Colonic mucosa (tissue), 4 donors: ENCODE measurements at regions not wholly inside any gene's neighbourhood (a gene's known extent, or its start where the extent isn't known, plus 50 kb on each side); places are given as distances from the start of the nearest gene placed in this dataset.
"Not testable (repeated sequence)": the region's sequence is repeated elsewhere in the genome, so short reads cannot be mapped to it uniquely, and the experiment has no call there.

Source experiments
- DNase-seq: peaks from one replicate; pipeline ENCODE4 v3.0.0-alpha.2; 2020
- H3K27ac ChIP-seq: fragments of 200-600 bp; one replicate; pipeline ENCODE4 v1.8.0; 2021
- H3K27me3 ChIP-seq: fragments of 200-600 bp; one replicate; pipeline ENCODE4 v1.8.0; 2021
- H3K36me3 ChIP-seq: fragments of 200-600 bp; one replicate; pipeline ENCODE4 v1.8.0; 2021
- H3K4me1 ChIP-seq: fragments of 200-600 bp; one replicate; pipeline ENCODE4 v1.8.0; 2021; ENCODE audit warnings: mild to moderate bottlenecking
- H3K4me3 ChIP-seq: fragments of 200-600 bp; one replicate; pipeline ENCODE4 v1.8.0; 2021
- H3K9ac ChIP-seq, 2 donors: one replicate each; pipeline ENCODE4 v1.7.0; 2013; ENCODE audit warnings: control low read depth in 2 of 2, low read depth in 2 of 2, low read length in 2 of 2
- H3K9me3 ChIP-seq: fragments of 200-600 bp; one replicate; pipeline ENCODE4 v1.8.0; 2021
- CTCF ChIP-seq: fragments of 200-600 bp; IDR thresholded peaks from one replicate; pipeline ENCODE4 v1.8.0; 2022; ENCODE audit warnings: antibody characterized with exemption, mild to moderate bottlenecking
- intact Hi-C: fragments of 100-400 bp; cut with DNase I; formaldehyde crosslinking; loops from one replicate; pipeline ENCODE4 v1.14.1; 2022
- donor health status: healthy.
- donor health status: DM: no; HTN: no; CAD: no.
- donor health status: DM: no; HTN: no; CAD: no.

- Histone ChIP-seq H3K9ac (no peak overlapping the region), H3K4me3 (no peak overlapping the region), H3K4me1 (no peaks in the 10 kb centered on the region), H3K27me3 (no peaks in the 10 kb centered on the region), H3K36me3 (no peaks in the 10 kb centered on the region), H3K27ac (no peak overlapping the region), H3K9me3 (no peaks in the 10 kb centered on the region)
- DNase-seq: no peak
- intact Hi-C loops: no loop called here
- TF ChIP-seq CTCF: no peak
Measured at GRCh38 chr10:9056521-9056920, 1002.0 kb downstream of the GATA3 start.

GRCh38 chr10:9057293-9057692, 1002.8 kb downstream of the GATA3 start:
- DNase-seq, H3K36me3 ChIP-seq, H3K9me3 ChIP-seq, H3K4me3 ChIP-seq, intact Hi-C loops, H3K9ac ChIP-seq, H3K4me1 ChIP-seq, H3K27me3 ChIP-seq, H3K27ac ChIP-seq: not testable (repeated sequence)

GRCh38 chr10:9060314-9060713, 1005.8 kb downstream of the GATA3 start:
- TF ChIP-seq CTCF: no peak
- no peaks in the 10 kb centered on the region for H3K36me3 ChIP-seq
- H3K27ac ChIP-seq: no peak overlapping the region
- no peaks in the 10 kb centered on the region for H3K4me1 ChIP-seq
- H3K27me3 ChIP-seq: no peaks in the 10 kb centered on the region
- no peaks in the 10 kb centered on the region for H3K9me3 ChIP-seq
- no peak for DNase-seq
- no peak overlapping the region for H3K4me3 ChIP-seq
- H3K9ac ChIP-seq: no peak overlapping the region
- intact Hi-C loops: no loop called here

- H3K27ac ChIP-seq: no peak overlapping the region
- no peak for TF ChIP-seq CTCF
- intact Hi-C loops: no loop called here
- no peak overlapping the region for H3K9ac ChIP-seq
- DNase-seq: no peak
- H3K9me3 ChIP-seq: no peaks in the 10 kb centered on the region
- H3K27me3 ChIP-seq: no peaks in the 10 kb centered on the region
- no peaks in the 10 kb centered on the region for H3K36me3 ChIP-seq
- no peak overlapping the region for H3K4me3 ChIP-seq
- no peaks in the 10 kb centered on the region for H3K4me1 ChIP-seq
Measured at GRCh38 chr10:9061871-9062270, 1007.4 kb downstream of the GATA3 start.

GRCh38 chr10:9066152-9066551, 1011.7 kb downstream of the GATA3 start:
- intact Hi-C loops: no loop called here
- no peak for DNase-seq
- no peak for TF ChIP-seq CTCF
- H3K4me3 ChIP-seq: no peak overlapping the region
- H3K9me3 ChIP-seq: no peaks in the 10 kb centered on the region
- no peak overlapping the region for H3K27ac ChIP-seq
- H3K36me3 ChIP-seq: no peaks in the 10 kb centered on the region
- H3K9ac ChIP-seq: no peak overlapping the region
- no peaks in the 10 kb centered on the region for H3K27me3 ChIP-seq
- no peaks in the 10 kb centered on the region for H3K4me1 ChIP-seq

GRCh38 chr10:9068003-9068402, 1013.5 kb downstream of the GATA3 start:
- H3K9me3 ChIP-seq: no peaks in the 10 kb centered on the region
- H3K27me3 ChIP-seq: no peaks in the 10 kb centered on the region
- no peak overlapping the region for H3K4me3 ChIP-seq
- no peak for TF ChIP-seq CTCF
- no peak for DNase-seq
- H3K36me3 ChIP-seq: no peaks in the 10 kb centered on the region
- intact Hi-C loops: no loop called here
- H3K27ac ChIP-seq: no peak overlapping the region
- no peaks in the 10 kb centered on the region for H3K4me1 ChIP-seq
- H3K9ac ChIP-seq: no peak overlapping the region
